ENCODE measurements at regions not wholly inside any gene's neighbourhood (a gene's known extent, or its start where the extent isn't known, plus 50 kb on each side); places are given as distances from the start of the nearest gene placed in this dataset.

GRCh38 chr11:36817336-36817965 lies 219.4 kb upstream of the RAG2 start:
- Histone ChIP-seq H3K4me3 (replicated peaks in 1 of 3) (no peak overlapping the region), H3K9me3 (no peaks in the 10 kb centered on the region), H3K27me3 (no peaks in the 10 kb centered on the region), H3K36me3 (no peaks in the 10 kb centered on the region), H3K27ac (no peak overlapping the region), H3K4me1 (no peaks in the 10 kb centered on the region)
- intact Hi-C loops (cut with DNase I) = no loop called here
- DNase-seq = no peak
- TF ChIP-seq POLR2A (IDR thresholded peaks at IDR 0.05) = no peak
- TF ChIP-seq CTCF (IDR thresholded peaks at IDR 0.05) = no peak
- 77 to 86% methylated on average over 6 of the region's 6 CpGs for WGBS, 2 donors

GRCh38 chr11:36809303-36809702 lies 211.3 kb upstream of the RAG2 start:
- DNase-seq = no peak
- H3K9me3 ChIP-seq = no peaks in the 10 kb centered on the region
- no peaks in the 10 kb centered on the region for H3K36me3 ChIP-seq
- no peaks in the 10 kb centered on the region for H3K27me3 ChIP-seq
- no peaks in the 10 kb centered on the region for H3K4me1 ChIP-seq
- no peak for TF ChIP-seq CTCF (IDR thresholded peaks at IDR 0.05)
- no peak overlapping the region for H3K27ac ChIP-seq
- intact Hi-C loops (cut with DNase I) = no loop called here
- H3K4me3 ChIP-seq (replicated peaks in 1 of 3) = no peak overlapping the region

GRCh38 chr11:36807871-36808270 lies 209.8 kb upstream of the RAG2 start:
- Histone ChIP-seq H3K4me1 (no peaks in the 10 kb centered on the region), H3K36me3 (no peaks in the 10 kb centered on the region), H3K4me3 (replicated peaks in 1 of 3) (no peak overlapping the region), H3K27ac (no peak overlapping the region), H3K27me3 (no peaks in the 10 kb centered on the region), H3K9me3 (no peaks in the 10 kb centered on the region)
- WGBS, 2 donors = 85 to 89% methylated on average over 4 of the region's 4 CpGs
- intact Hi-C loops (cut with DNase I) = no loop called here
- DNase-seq = no peak
- TF ChIP-seq POLR2A (IDR thresholded peaks at IDR 0.05) = no peak

- WGBS, 2 donors = 72 to 77% methylated on average over 7 of the region's 7 CpGs
- Histone ChIP-seq H3K36me3 (no peaks in the 10 kb centered on the region), H3K4me1 (no peaks in the 10 kb centered on the region), H3K27me3 (no peaks in the 10 kb centered on the region), H3K4me3 (replicated peaks in 1 of 3) (no peak overlapping the region), H3K9me3 (no peaks in the 10 kb centered on the region), H3K27ac (no peak overlapping the region)
- TF ChIP-seq POLR2A (IDR thresholded peaks at IDR 0.05) = no peak
- TF ChIP-seq CTCF (IDR thresholded peaks at IDR 0.05) = no peak
- intact Hi-C loops (cut with DNase I) = no loop called here
- DNase-seq = no peak
Measured at GRCh38 chr11:36803084-36803483, 205.0 kb upstream of the RAG2 start.

DNA sequence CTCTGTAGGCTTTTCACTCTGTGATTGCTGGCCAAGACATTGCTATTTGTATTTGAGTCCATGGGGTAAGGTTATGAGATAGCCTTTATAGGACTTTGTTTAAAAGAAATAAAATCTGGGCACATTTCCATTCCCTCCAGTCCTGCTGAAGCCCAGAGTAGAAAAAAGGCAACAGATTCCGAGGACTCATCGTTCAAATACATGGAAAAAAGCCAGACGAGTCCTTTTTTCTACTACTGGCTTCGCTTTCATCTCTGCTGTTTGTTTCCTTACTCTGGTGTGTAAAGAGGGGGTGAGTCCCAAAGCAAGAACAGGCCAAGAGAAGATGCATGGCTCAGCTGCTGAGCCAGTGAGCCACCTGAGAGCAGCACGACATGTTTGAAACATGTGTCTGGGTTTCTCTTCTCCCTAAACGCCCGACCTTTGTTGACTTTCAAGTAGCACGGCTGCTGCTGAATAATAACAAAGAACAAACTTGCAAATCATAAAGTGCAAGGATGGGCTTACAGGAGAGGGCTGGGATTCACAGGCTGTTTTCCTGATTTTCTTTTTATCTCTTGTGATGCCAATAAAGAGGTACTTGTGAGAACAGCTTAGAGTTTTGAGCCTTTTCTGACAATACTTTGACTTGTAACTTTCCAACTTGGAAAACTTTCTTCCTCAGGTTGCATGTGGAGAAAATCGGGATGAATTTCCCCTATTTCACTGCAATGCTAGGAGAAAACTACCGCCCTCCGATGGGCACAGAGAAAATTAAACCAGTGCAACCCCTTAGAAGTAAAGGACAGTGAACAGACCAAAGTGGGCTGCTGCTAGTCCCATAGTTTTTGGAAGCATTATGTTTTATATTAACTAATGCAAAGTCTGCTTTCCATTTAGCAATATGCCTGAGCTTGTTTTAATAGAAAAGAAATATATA lies 195.2 kb upstream of the RAG2 start:
- TF ChIP-seq CTCF (IDR thresholded peaks at IDR 0.05) (peak in 1 of 6 experiments; percentile 25), POLR2A (IDR thresholded peaks at IDR 0.05) (no peak)
- DNase-seq = no peak
- peaks cover 0 to 8% of the 10 kb centered on the region in 2 donors for H3K4me1 ChIP-seq
- no peak overlapping the region for H3K27ac ChIP-seq
- intact Hi-C loops (cut with DNase I) = no loop called here
- H3K27me3 ChIP-seq = no peaks in the 10 kb centered on the region
- 13 to 16% methylated on average over 11 of the region's 11 CpGs for WGBS, 2 donors
- no peaks in the 10 kb centered on the region for H3K36me3 ChIP-seq
- H3K9me3 ChIP-seq = no peaks in the 10 kb centered on the region
- no peak overlapping the region for H3K4me3 ChIP-seq (replicated peaks in 1 of 3)
